ENCODE measurements at regions not wholly inside any gene's neighbourhood (a gene's known extent, or its start where the extent isn't known, plus 50 kb on each side); places are given as distances from the start of the nearest gene placed in this dataset.
"Not testable (repeated sequence)": the region's sequence is repeated elsewhere in the genome, so short reads cannot be mapped to it uniquely, and the experiment has no call there.

DNA sequence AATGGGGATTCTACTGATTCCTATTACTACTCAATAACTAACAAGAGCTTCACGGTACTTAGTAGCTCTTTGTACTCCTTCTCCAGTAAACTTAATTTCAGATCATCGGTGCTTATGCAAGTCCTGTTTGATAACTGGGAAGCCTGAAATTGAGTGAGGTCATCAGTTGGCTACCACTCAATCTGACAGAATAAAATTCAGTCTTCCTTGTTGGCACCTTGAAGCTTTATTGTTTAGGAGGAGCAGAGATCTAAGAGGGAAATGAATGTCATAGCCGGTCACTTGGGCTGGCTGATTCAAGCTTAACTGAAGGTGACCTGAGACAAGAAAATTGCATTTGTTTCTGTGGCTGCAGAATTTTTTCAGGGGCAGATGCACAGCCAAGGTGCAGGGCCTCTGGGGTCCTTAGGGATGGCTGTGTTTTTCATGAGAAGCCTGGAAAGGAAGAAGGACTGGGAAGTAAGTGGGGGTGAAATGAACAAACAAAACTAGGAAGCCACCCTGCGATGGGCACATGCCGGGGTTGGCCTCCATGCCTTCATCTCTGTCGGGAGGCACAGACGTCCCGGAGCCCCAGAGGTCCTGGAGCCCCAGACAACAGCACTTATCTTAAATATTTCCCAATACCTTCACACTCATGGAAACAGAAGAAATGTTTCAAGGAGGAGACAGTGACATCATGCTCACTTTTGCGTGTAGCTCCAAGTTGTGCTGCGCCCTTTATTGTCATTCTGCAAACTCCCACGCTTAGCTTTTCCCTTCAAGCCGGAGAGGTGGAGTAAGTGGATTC is 85.0 kb upstream of the KIF5B start:
- no peak overlapping the region for H3K9ac ChIP-seq (ENCODE audit: insufficient read length)
- H3K36me3 ChIP-seq (ENCODE audit: insufficient read depth, low read length): no peaks in the 10 kb centered on the region
- no peak for DNase-seq (ENCODE audit: low read depth, low spot score)
- H3K27ac ChIP-seq: no peak overlapping the region; the same call in 1 of the 2 replicates
- TF ChIP-seq POLR2AphosphoS5 (IDR thresholded peaks at IDR 0.05; ENCODE audit: borderline replicate concordance, low read depth, low read length): no peak
- no peak for TF ChIP-seq EZH2 (IDR thresholded peaks at IDR 0.05)
- no peak for TF ChIP-seq FOXP2 (optimal IDR thresholded peaks at IDR 0.05; ENCODE audit: control extremely low read depth, extremely low read length, insufficient read depth)
- H3K9me3 ChIP-seq (ENCODE audit: low read depth, low read length): no peaks in the 10 kb centered on the region
- no peak overlapping the region for H3K4me3 ChIP-seq

DNA sequence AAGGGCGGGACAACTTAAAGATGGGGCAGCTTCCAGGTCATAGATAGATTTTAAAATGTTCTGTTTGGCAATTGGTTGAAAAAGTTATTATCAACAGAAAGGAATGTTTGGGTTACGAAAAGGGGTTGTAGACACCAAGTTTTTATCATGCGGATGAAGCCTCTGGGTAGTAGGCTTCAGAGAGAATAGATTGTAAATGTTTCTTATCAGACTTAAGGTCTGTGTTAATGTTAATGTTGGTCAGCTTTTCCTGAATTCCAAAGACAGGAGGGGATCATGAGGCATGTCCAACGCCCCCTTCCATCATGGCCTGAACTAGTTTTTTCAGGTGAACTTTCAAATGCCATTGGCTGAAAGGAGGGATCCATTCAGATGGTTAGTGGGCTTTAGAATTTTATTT is 84.2 kb upstream of the KIF5B start:
- DNase-seq (ENCODE audit: low read depth, low spot score): no peak
- Histone ChIP-seq H3K9ac (ENCODE audit: insufficient read length) (no peak overlapping the region), H3K27ac (no peak overlapping the region), H3K9me3 (ENCODE audit: low read depth, low read length) (no peaks in the 10 kb centered on the region), H3K36me3 (ENCODE audit: insufficient read depth, low read length) (no peaks in the 10 kb centered on the region), H3K4me3 (no peak overlapping the region)
- TF ChIP-seq EZH2 (IDR thresholded peaks at IDR 0.05) (no peak), FOXP2 (optimal IDR thresholded peaks at IDR 0.05; ENCODE audit: control extremely low read depth, extremely low read length, insufficient read depth) (no peak), POLR2AphosphoS5 (IDR thresholded peaks at IDR 0.05; ENCODE audit: borderline replicate concordance, low read depth, low read length) (no peak)

DNA sequence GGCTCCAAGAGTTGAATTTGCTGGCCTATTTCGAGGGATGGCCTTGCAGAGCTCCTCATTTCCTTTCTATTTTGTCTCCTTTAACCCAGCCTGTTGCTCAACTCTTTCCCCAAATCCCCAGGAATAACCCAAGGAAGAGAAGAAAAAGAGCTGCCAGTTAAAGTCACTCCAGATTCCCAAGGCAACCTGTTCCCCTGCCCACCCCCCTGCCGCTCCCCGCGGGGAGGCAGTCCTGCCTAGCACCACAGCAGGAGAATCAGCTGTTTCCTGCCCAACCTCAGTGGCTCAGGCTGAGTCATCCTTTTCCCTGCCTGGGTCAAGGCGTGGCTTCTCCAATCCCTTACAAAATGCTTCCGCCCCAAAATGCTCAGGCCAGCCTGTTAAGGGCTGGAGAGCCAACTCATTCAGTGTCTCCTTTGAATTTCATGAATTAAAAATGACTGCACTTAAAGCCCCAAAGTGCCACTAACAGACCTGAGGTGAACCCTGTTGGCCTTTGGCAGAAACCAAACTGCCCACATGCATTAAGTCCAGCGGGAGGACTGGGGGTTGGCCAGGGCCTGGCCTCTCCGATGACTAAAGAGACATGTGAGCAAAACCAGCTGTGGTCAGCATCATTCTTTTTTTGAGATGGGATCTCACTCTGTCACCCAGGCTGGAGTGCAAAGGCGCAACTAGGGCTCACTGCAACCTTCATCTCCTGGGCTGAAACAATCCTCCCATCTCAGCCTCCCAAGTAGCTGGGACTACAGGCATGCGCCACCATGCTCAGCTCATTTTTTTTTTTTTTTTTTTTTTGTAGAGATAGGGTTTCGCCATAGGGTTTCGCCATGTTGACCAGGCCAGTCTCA is 83.2 kb upstream of the KIF5B start:
- Histone ChIP-seq H3K9me3 (ENCODE audit: low read depth, low read length) (no peaks in the 10 kb centered on the region), H3K4me3 (peak overlapping the region; percentile 30), H3K27ac (peak overlapping the region; percentile 31; the same call in 1 of the 2 replicates), H3K9ac (ENCODE audit: insufficient read length) (no peak overlapping the region), H3K36me3 (ENCODE audit: insufficient read depth, low read length) (no peaks in the 10 kb centered on the region)
- no peak for DNase-seq (ENCODE audit: low read depth, low spot score)
- TF ChIP-seq FOXP2 (optimal IDR thresholded peaks at IDR 0.05; ENCODE audit: control extremely low read depth, extremely low read length, insufficient read depth): no peak
- no peak for TF ChIP-seq EZH2 (IDR thresholded peaks at IDR 0.05)
- TF ChIP-seq POLR2AphosphoS5 (IDR thresholded peaks at IDR 0.05; ENCODE audit: borderline replicate concordance, low read depth, low read length): no peak

DNA sequence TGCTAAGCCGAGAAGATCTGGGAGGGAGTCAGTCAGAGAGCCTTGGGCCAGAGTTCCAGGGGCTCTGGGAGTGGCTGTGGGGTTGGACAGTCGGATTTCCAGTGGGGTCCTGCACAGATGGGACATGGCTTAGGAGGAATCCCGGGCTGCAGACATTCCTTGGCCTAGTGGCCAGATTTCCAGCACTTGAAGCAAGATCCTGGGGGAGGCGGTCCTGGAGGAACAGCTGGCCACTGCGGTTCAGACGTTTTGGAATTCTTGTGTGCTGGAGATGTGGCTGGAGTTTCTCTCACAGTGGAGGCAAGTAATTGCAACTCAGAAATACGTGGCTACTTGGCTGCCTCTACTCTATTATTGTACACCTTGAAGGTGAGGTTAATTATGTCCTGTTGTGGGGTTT is 80.7 kb upstream of the KIF5B start:
- H3K9ac ChIP-seq (ENCODE audit: insufficient read length); H3K27ac ChIP-seq; H3K9me3 ChIP-seq (ENCODE audit: low read depth, low read length); DNase-seq (ENCODE audit: low read depth, low spot score); H3K4me3 ChIP-seq; H3K36me3 ChIP-seq (ENCODE audit: insufficient read depth, low read length): not testable (repeated sequence)

DNA sequence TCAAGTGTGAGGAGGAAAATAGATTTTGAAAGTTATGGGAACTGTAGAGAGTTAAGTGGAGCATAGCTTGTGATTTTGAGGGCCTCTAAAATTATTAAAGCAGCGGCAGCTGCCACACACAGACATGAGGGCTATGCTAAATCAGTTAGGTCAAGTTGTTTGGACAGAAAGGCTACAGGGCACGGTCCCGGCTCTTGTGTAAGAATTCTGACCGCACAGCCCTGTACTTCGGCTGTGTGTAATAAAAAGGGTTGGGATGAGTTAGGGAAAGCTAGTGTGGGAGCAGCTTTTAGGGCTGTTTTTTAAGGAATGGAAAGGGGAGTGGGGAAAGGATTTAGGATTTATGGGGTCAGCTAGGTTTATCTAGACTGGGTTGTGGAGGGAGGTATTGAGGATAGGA is 79.6 kb upstream of the KIF5B start:
- DNase-seq (ENCODE audit: low read depth, low spot score); H3K27ac ChIP-seq; H3K9ac ChIP-seq (ENCODE audit: insufficient read length); H3K36me3 ChIP-seq (ENCODE audit: insufficient read depth, low read length); H3K9me3 ChIP-seq (ENCODE audit: low read depth, low read length); H3K4me3 ChIP-seq: not testable (repeated sequence)

DNA sequence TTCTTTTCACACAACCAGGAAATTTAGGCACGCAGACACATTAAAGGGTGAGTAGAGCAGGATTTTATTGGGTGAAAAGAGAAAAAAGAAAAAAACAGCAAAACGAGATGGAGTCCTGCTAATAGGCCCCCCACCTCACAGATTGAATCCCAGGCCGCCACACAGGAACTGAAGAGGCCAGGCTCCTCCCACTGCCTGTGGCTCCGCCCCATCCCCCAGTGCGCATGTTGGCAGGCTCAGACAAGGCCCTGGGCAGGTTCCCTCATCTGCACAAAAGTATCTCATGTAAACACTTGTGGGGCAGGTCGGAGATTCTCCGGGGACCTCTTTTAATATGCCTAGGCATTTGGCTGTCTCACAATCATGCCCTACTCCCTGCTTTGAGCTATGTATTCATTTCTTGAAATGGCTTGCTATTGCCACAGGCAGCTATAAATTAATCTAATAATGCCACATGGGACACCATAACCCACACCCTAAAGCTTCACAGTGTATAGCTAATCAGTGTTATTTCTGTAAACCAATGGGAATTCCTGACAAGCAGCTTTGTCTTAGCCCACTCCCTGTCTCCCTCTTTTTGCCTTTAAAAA is 76.2 kb upstream of the KIF5B start:
- no peaks in the 10 kb centered on the region for H3K9me3 ChIP-seq (ENCODE audit: low read depth, low read length)
- peak overlapping the region; percentile 50 for H3K27ac ChIP-seq
- DNase-seq (ENCODE audit: low read depth, low spot score): no peak
- H3K9ac ChIP-seq (ENCODE audit: insufficient read length): no peak overlapping the region
- H3K4me3 ChIP-seq: peak overlapping the region; percentile 9; the same call in 1 of the 2 replicates
- TF ChIP-seq EZH2 (IDR thresholded peaks at IDR 0.05) (no peak), FOXP2 (optimal IDR thresholded peaks at IDR 0.05; ENCODE audit: control extremely low read depth, extremely low read length, insufficient read depth) (no peak), POLR2AphosphoS5 (IDR thresholded peaks at IDR 0.05; ENCODE audit: borderline replicate concordance, low read depth, low read length) (no peak)
- H3K36me3 ChIP-seq (ENCODE audit: insufficient read depth, low read length): no peaks in the 10 kb centered on the region

DNA sequence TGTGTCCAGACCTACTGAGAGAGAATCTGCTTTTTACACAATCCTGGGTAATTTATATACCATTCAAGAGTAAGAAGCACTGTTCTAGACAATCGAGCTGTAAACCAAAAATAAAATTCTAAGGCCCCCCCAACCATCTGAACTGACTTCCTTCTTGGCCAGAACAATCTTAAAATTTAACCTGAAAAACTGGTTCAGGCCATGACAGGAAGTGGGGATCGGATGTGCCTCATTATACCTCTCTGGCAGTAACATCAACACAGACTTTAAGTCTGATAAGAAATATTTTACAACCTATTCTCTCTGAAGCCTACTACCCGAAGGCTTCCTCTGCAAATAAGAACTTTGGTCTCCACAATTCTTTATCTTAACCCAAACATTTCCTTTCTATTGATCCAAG is 75.2 kb upstream of the KIF5B start:
- H3K36me3 ChIP-seq (ENCODE audit: insufficient read depth, low read length): no peaks in the 10 kb centered on the region
- H3K9ac ChIP-seq (ENCODE audit: insufficient read length): no peak overlapping the region
- no peaks in the 10 kb centered on the region for H3K9me3 ChIP-seq (ENCODE audit: low read depth, low read length)
- H3K27ac ChIP-seq: no peak overlapping the region
- TF ChIP-seq FOXP2 (optimal IDR thresholded peaks at IDR 0.05; ENCODE audit: control extremely low read depth, extremely low read length, insufficient read depth) (no peak), EZH2 (IDR thresholded peaks at IDR 0.05) (no peak), POLR2AphosphoS5 (IDR thresholded peaks at IDR 0.05; ENCODE audit: borderline replicate concordance, low read depth, low read length) (no peak)
- no peak overlapping the region for H3K4me3 ChIP-seq
- DNase-seq (ENCODE audit: low read depth, low spot score): no peak

DNA sequence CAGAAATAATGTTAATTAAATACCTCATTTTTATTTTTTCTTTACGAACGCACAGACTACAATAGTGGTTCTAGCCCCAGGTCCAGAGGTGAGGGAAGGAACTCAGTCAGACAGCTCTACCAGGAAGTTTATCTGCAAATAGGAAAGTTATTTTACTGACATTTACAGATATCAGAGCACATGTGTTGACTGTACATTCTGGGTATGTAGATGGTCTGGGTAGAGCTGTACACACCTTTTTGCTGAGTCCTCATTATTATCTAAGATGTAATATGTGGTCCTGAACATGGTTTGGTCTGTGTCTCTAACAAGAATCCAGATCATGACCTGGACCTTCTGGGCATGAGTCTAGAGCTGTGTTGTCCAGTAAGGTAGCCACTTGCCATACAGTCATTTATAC is 74.6 kb upstream of the KIF5B start:
- no peak for DNase-seq (ENCODE audit: low read depth, low spot score)
- no peak overlapping the region for H3K9ac ChIP-seq (ENCODE audit: insufficient read length)
- H3K9me3 ChIP-seq (ENCODE audit: low read depth, low read length): no peaks in the 10 kb centered on the region
- no peak overlapping the region for H3K27ac ChIP-seq
- TF ChIP-seq FOXP2 (optimal IDR thresholded peaks at IDR 0.05; ENCODE audit: control extremely low read depth, extremely low read length, insufficient read depth) (no peak), POLR2AphosphoS5 (IDR thresholded peaks at IDR 0.05; ENCODE audit: borderline replicate concordance, low read depth, low read length) (no peak), EZH2 (IDR thresholded peaks at IDR 0.05) (no peak)
- H3K36me3 ChIP-seq (ENCODE audit: insufficient read depth, low read length): no peaks in the 10 kb centered on the region
- H3K4me3 ChIP-seq: no peak overlapping the region
